ENCODE measurements at regions not wholly inside any gene's neighbourhood (a gene's known extent, or its start where the extent isn't known, plus 50 kb on each side); places are given as distances from the start of the nearest gene placed in this dataset.
A peak's percentile ranks its signal among the peaks of the same experiment; 100 is the strongest.

DNA sequence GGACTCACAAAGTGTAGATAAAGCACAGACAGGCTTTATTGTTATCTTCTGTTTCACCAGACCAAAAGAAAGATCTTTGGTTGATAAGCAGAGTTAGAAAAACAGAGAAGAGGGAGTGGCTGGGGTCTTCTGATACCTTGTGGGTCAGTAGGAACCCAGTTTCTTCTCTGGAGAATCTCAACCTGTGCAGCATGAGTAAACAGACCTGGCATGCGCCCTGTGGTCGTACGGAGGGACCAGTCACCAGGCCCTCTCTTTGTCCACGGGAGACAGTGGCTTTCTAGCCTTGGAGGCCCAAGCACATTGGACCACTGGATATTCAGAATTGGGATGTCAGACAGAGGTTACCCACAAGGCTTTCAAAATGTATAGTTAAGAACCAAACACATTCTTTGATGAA is 418.9 kb upstream of the FANCL start:
- TF ChIP-seq GATA3 (IDR thresholded peaks at IDR 0.05; ENCODE audit: low read depth, low read length): no peak
- TF ChIP-seq GATA2 (IDR thresholded peaks at IDR 0.05; ENCODE audit: low read depth, low read length): no peak

DNA sequence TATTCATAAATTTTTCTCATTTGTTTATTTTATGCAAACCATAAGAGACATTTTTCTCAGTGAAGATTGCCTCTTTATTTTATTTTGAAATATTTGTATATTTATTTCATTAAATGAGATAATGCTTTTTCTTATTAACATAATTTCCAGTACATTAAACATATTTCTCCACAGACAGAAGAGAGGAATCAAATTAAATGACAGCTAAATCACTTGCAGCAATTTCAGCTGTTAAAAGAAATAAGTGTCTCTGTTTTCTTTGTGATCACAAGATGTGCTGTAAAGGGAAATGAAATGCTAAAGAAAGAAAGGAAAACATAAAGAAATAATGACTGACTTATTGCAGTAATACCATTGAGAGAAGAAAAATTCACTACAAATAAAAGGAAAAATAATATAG is 414.0 kb upstream of the FANCL start:
- TF ChIP-seq GATA2 (IDR thresholded peaks at IDR 0.05; ENCODE audit: low read depth, low read length): no peak
- no peak for TF ChIP-seq GATA3 (IDR thresholded peaks at IDR 0.05; ENCODE audit: low read depth, low read length)

DNA sequence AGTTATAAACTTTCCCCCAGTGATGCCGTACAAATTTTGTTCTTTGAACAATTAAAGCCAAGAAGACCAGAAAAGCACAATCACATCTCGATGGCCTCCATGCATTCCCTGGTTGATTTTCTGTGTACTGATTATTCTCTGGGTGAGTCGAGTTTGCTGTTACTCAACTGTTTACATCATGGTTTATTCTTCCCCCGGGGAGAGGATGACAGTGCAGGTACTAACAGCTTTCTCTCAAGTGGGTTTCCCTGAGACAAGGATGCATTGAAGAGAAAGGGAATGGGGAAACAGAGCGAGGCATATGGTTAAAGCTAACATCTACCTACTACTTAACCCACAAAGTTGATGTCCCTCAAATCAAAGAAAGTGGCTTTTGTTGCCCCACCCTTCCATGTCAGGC is 410.8 kb upstream of the FANCL start:
- TF ChIP-seq GATA2 (IDR thresholded peaks at IDR 0.05; ENCODE audit: low read depth, low read length) (no peak), GATA3 (IDR thresholded peaks at IDR 0.05; ENCODE audit: low read depth, low read length) (no peak)

DNA sequence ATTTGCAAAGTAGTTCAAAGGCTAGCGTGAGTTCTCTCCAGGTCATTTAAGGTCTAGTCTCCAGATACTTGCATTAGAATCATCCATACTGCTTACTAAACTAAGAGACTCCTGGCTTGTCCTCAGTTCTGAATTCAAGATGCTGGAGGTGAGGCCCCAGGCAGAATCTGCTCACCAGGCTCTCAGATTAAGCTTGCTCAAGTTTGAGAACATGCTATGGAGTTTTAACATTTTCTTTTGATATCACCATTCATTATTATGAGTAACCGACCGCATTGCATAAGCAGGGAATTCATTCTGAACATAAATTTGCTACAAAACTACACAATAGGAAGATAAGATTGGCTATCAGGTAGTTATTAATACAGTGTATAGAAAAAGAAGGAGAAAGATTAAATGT is 409.7 kb upstream of the FANCL start:
- no peak for TF ChIP-seq GATA3 (IDR thresholded peaks at IDR 0.05; ENCODE audit: low read depth, low read length)
- TF ChIP-seq GATA2 (IDR thresholded peaks at IDR 0.05; ENCODE audit: low read depth, low read length): no peak

DNA sequence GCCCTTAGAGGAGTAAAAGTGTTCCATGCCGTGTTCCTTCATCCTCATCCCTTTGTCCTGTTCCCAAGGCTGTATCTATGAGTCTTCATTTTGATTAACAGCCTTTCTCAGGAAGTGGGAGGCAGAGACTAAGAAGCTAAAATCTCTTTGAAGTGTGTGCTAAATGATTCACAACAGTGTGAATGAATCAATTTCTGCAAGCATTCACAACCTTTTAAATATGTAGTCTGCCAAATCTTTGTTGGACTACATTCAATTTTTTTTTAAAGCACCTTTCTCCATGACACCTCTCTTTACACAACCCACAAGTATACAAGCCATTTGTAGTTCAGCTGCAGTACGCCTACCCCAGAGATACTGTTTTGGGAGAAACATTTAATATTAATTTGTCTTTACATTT is 408.6 kb upstream of the FANCL start:
- no peak for TF ChIP-seq GATA3 (IDR thresholded peaks at IDR 0.05; ENCODE audit: low read depth, low read length)
- no peak for TF ChIP-seq GATA2 (IDR thresholded peaks at IDR 0.05; ENCODE audit: low read depth, low read length)

DNA sequence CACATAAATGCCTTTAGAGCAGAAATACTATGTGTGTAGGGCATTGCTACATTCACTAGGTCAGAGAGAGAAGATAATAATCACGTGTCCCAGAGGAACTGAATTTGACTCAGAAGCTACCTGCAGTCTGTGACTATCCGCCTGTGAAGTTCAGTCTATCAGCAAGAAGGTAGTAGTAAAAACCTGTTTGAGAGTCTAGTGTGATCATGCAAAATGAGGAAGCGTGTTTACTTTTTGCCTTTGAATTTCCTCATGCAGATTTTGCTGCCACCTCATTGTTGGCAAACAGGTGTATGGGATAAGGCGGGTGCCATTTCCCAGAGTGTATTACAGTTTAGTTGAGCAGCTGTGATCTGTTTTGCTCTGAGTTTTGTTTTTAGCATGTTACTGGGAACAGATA is 403.9 kb upstream of the FANCL start:
- TF ChIP-seq GATA2 (IDR thresholded peaks at IDR 0.05; ENCODE audit: low read depth, low read length) (no peak), GATA3 (IDR thresholded peaks at IDR 0.05; ENCODE audit: low read depth, low read length) (no peak)

DNA sequence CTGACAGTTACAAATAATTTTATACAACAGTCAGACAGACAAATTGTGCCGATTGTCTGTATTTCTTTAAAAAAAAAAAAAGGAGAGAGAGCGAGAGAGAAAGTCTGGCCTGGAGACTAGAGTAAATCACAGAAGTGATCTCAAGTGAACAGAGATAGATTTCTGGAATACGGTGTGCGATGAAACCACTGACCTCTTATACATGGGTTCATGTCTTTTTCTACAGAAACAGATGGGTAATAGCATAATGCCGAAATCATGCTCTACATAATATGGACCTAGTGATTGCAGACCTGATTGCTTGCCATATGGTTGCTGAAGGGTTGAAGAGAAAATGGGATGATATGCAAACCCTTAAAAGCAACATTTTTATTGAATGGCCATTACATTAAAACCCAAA is 403.3 kb upstream of the FANCL start:
- peak; percentile 27; the same call in 1 of the 2 replicates for TF ChIP-seq GATA3 (IDR thresholded peaks at IDR 0.05; ENCODE audit: low read depth, low read length)
- no peak for TF ChIP-seq GATA2 (IDR thresholded peaks at IDR 0.05; ENCODE audit: low read depth, low read length)

DNA sequence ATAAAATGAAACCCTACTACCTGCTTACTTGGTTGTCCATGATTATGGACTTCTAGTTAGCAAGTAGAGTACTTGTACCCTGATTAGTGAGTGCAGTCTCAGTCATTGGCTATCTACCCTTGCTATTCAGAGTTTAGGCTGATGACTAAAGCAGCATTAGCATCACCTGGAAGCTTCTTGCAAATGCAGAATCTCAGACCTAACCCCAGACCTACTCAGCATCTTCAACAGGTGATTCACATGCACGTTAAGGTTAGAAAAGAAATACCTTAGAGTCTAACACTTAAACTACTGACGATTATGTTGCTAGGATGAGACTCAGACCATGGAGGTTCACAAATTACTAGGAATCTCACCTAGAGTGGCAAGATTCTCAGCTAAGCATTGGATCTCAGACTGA is 399.9 kb upstream of the FANCL start:
- TF ChIP-seq GATA3 (IDR thresholded peaks at IDR 0.05; ENCODE audit: low read depth, low read length) (no peak), GATA2 (IDR thresholded peaks at IDR 0.05; ENCODE audit: low read depth, low read length) (no peak)

DNA sequence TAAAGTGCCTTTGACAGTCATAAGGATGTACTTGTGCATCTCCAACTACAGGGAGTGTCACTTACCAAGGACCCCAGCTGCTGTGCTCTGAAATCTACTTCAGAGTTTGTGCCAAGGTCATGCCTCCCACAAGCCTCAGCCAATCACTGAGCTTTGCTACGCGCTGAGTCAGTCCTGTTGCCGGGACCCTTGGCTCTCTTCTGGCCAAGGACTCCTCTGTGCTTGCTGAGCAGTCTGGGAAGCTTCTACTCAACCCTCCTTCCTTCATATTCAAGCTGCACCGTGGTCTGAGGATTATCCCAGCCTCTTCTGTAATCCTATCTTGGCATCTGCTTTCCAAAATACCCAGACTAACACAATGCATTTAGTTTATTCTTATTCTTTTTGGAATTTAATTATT is 398.9 kb upstream of the FANCL start:
- TF ChIP-seq GATA2 (IDR thresholded peaks at IDR 0.05; ENCODE audit: low read depth, low read length): no peak

DNA sequence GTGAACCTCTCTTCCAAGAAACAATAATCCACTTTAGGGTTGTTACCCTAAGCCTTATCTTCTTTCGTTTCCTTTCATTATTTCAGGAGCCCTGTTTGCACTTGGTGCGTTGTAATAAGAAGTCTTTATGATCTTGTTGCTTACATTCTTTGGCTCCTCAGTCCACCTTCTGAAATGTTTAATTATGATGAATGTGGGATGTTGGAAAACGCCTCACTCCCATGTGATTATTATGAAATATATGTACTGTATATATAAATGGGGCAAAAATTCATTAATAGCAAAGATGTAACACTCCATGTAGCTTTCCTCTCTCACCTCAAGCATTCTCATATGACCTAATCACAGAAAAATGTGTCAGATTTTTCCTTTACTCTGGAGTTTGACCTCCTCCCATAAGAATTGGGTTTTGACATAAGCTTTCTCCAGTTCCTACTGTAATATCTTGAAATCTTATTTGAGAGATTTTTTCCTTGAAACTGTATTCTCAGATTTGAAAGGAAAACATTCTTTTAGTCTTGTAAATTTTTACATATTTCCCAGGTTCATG is 397.2 kb upstream of the FANCL start:
- TF ChIP-seq GATA2 (IDR thresholded peaks at IDR 0.05; ENCODE audit: low read depth, low read length) (no peak), GATA3 (IDR thresholded peaks at IDR 0.05; ENCODE audit: low read depth, low read length) (no peak)

DNA sequence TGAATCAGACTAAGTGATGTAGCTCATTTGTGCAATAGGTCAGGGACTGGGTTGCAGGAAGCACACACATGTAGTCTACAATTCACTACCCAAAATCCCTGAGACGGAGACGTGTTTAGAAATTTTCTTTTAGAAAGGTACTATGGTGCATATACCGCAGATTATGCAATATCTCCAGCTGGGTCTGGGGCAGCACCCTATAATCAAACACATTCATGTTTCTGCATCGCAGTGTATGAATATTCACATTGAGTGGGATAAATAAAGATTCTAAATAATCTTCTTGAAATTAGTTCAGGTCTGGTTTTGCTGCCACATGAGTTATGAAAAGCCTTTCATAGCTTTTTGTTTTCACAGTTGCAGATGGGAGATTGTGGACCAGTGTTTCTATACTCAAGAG is 395.7 kb upstream of the FANCL start:
- no peak for TF ChIP-seq GATA3 (IDR thresholded peaks at IDR 0.05; ENCODE audit: low read depth, low read length)
- no peak for TF ChIP-seq GATA2 (IDR thresholded peaks at IDR 0.05; ENCODE audit: low read depth, low read length)

DNA sequence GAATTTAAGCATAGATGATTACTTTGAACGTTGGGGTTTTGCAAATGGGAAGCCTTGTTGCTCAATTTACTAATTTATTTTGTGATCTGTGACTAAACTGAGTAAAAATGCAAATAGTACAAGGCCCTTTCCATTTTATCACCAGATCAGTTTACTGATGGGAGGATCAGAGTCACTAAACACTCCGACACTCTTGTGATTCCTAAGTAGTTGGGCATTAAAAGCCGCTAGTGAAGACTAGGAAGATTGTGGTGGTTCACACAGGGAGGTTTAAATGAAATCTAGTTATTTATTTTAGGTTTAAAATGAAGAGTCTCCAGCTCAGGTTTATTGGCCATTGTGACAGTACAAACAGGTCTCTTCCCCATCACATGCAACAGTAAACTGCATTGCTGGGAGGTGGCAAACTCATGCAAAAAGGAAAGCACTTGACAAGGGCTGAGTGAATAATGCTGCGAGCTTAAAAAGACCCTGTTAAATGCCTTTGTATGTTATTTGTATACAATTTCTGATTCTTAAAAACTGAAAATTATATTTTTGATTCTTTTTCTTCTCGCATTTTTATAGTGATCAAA is 394.8 kb upstream of the FANCL start:
- TF ChIP-seq GATA3 (IDR thresholded peaks at IDR 0.05; ENCODE audit: low read depth, low read length) (no peak), GATA2 (IDR thresholded peaks at IDR 0.05; ENCODE audit: low read depth, low read length) (no peak)

DNA sequence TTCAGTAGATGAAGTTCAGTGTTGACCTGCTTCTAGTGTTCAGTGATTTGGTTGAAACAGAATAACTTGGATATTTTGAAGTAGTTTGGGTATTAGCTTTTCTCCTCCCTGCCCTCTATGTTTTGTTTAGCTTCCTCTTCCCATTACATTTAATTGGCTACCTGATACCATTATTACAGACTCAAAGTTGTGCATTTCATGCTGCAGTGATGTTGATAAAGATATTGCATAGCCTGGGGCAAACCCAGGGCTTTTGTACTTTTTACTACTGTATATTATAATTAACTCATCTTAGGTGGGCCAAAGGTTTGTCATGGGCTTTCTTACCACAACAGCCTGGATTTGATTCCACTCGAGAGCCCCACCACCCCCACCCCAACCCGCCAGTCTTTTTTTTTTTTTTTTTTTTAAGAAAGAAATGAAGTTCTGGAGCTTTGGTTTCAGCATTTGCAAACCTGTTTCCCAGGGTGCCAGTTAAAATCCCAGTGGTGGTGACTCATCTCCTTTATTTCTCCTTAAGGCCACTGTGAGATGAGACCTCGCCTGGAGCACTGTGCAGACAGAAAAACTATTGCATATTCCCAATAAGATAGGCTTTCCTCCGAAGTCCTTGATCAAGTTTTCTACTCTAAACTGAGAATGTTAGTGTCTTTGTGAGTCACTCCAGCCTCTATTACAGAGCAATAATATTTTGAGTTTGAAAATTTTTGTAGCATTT is 393.7 kb upstream of the FANCL start:
- TF ChIP-seq GATA3 (IDR thresholded peaks at IDR 0.05; ENCODE audit: low read depth, low read length) (no peak), GATA2 (IDR thresholded peaks at IDR 0.05; ENCODE audit: low read depth, low read length) (no peak)

DNA sequence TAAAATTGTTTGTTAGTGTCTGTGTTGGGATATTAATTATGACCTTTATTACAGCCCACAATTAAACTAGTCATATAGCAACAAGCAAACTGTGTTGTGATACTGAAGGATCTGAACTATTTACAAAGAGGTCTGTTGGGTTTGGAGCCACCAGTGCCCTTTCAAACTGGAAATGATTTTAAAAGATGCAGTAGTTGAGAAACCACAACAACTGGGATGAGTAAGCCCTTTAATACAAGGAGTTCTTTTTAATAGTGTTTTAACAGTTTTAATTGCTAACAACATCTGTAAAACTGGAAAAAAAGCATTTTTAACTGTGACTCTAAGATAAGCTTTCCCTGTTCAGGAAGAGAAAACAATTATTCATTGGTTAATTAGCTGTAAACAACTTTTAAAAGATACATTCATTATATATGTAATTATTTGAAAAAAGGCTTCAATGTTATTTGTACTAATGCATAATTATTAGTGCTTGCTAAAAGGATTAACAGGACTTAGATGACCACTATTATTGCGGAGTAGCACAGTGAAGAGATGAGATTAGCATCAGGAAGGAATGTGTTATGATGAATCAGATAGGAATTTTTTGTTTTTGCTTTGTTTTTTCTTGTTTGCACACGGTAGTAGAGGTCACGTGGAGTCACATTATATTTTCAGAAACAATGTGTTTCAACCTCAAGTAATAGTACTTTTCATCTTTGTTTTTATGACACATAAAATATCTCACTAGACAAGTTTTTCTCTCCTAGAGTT is 392.7 kb upstream of the FANCL start:
- TF ChIP-seq GATA3 (IDR thresholded peaks at IDR 0.05; ENCODE audit: low read depth, low read length) (no peak), GATA2 (IDR thresholded peaks at IDR 0.05; ENCODE audit: low read depth, low read length) (no peak)

DNA sequence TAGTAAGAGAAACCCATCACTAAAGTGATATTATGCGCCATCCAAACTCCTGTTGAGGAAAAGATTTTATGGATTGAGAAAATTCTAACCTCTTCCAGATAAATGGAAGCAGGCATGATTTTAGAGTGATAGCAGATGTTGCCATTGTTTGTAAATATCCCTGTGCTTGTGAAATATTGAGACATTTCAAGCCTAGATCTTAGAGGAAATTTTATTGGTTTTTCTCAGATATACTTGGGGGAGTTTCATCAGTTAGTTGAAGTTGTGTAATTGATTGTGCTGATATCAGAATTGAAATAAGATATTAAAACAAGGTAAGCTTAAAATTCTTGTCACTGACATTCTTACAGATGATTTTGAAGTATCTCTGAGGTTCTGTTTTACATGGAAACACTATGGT is 390.9 kb upstream of the FANCL start:
- TF ChIP-seq GATA3 (IDR thresholded peaks at IDR 0.05; ENCODE audit: low read depth, low read length) (no peak), GATA2 (IDR thresholded peaks at IDR 0.05; ENCODE audit: low read depth, low read length) (no peak)
